ENCODE measurements at regions not wholly inside any gene's neighbourhood (a gene's known extent, or its start where the extent isn't known, plus 50 kb on each side); places are given as distances from the start of the nearest gene placed in this dataset.

GRCh38 chr13:37925878-37926473 lies 56.4 kb upstream of the TRPC4 start:
- Histone ChIP-seq H3K36me3 (ENCODE audit: insufficient read depth) (no peaks in the 10 kb centered on the region), H3K4me3 (ENCODE audit: low read depth, low read length) (no peak overlapping the region), H3K27ac (ENCODE audit: low read depth) (no peak overlapping the region), H3K4me1 (ENCODE audit: insufficient read depth) (no peaks in the 10 kb centered on the region)
- no peak for DNase-seq (ENCODE audit: extremely low spot score)
- WGBS = 51% methylated on average over 7 of the region's 7 CpGs

GRCh38 chr13:37923236-37923635 lies 53.7 kb upstream of the TRPC4 start:
- Histone ChIP-seq H3K36me3 (ENCODE audit: insufficient read depth) (no peaks in the 10 kb centered on the region), H3K27ac (ENCODE audit: low read depth) (no peak overlapping the region), H3K4me3 (ENCODE audit: low read depth, low read length) (no peak overlapping the region), H3K4me1 (ENCODE audit: insufficient read depth) (no peaks in the 10 kb centered on the region)
- DNase-seq (ENCODE audit: extremely low spot score) = no peak

GRCh38 chr13:37919329-37919880 lies 49.8 kb upstream of the TRPC4 start:
- H3K36me3 ChIP-seq (ENCODE audit: insufficient read depth) = no peaks in the 10 kb centered on the region
- no peak for DNase-seq (ENCODE audit: extremely low spot score)
- H3K27ac ChIP-seq (ENCODE audit: low read depth) = no peak overlapping the region
- H3K4me3 ChIP-seq (ENCODE audit: low read depth, low read length) = no peak overlapping the region
- no peaks in the 10 kb centered on the region for H3K4me1 ChIP-seq (ENCODE audit: insufficient read depth)
- WGBS = 39% methylated on average over 4 of the region's 4 CpGs

Data from urinary bladder (tissue), 3 donors.